A549 (cell line): ENCODE measurements at regions not wholly inside any gene's neighbourhood (a gene's known extent, or its start where the extent isn't known, plus 50 kb on each side); places are given as distances from the start of the nearest gene placed in this dataset.

ENCODE experiments used
- ATAC-seq, 2 experiments: fragments of 200-7000 bp in 1 of 2; fragments of >200 bp in 1 of 2; cut with Nextera tagmentation in 1 of 2; cut with Tn5 transposase in 1 of 2; 3 replicates each; pipeline versions ENCODE4 v1.8.0 to v1.9.1; 2018 to 2020; ENCODE audit warnings: mild to moderate bottlenecking in 1 of 2, moderate library complexity in 1 of 2
- CTCF ChIA-PET: fragments of 300-600 bp; sonication (Branson Sonifier 250); formaldehyde crosslinking; extraction: SDS; loops from one replicate; lab custom pipeline; 2021; ENCODE audit warnings: antibody characterized with exemption, inconsistent platforms; lab: Yijun Ruan, JAX
- POLR2A ChIA-PET: fragments of 350-600 bp; formaldehyde crosslinking; extraction: SDS; loops from one replicate; lab custom pipeline; 2021; ENCODE audit warnings: antibody characterized with exemption, inconsistent platforms; lab: Yijun Ruan, JAX
- DNase-seq, 2 experiments: peaks; one replicate each; pipeline versions ENCODE4 v3.0.0 to v3.0.0-alpha.2; 2011 to 2016; ENCODE audit warnings: low read depth in 1 of 2, low spot score in 1 of 2
- FAIRE-seq: peaks from 2 replicates; lab custom pipeline; 2011; peaks lifted over from hg19 to GRCh38; lab: Jason Lieb, UNC
- H3K27ac ChIP-seq, 2 experiments: fragments of >200 bp; sonication (Bioruptor Twin); formaldehyde crosslinking; 3 replicates each; pipeline ENCODE4 v1.5.1; 2016 to 2017
- H3K4me1 ChIP-seq: fragments of >200 bp; sonication (Bioruptor Twin); formaldehyde crosslinking; 3 replicates; pipeline ENCODE4 v1.6.1; 2016
- H3K4me2 ChIP-seq: fragments of >200 bp; sonication (Bioruptor Twin); formaldehyde crosslinking; 3 replicates; pipeline ENCODE4 v1.6.1; 2016
- H3K4me3 ChIP-seq: fragments of >200 bp; sonication (Bioruptor Twin); formaldehyde crosslinking; 3 replicates; pipeline ENCODE4 v1.5.1; 2016
- H3K9me3 ChIP-seq: fragments of >200 bp; sonication (Bioruptor Twin); formaldehyde crosslinking; 3 replicates; pipeline ENCODE4 v1.6.1; 2016
- CBX8 ChIP-seq: fragments of 200-600 bp; sonication (generic); IDR thresholded peaks from 2 replicates; pipeline ENCODE4 v1.6.1; 2016
- CEBPB ChIP-seq, 2 experiments: fragments of >200 bp in 1 of 2; sonication (Bioruptor Twin) in 1 of 2; formaldehyde crosslinking in 1 of 2; IDR thresholded peaks; 2 replicates each; pipeline ENCODE4 v1.6.1; 2012 to 2016
- EHMT2 ChIP-seq: fragments of 200-600 bp; sonication (generic); IDR thresholded peaks from 2 replicates; pipeline ENCODE4 v1.6.1; 2016; ENCODE audit warnings: antibody characterized with exemption, low read depth, mild to moderate bottlenecking, moderate library complexity
- FOXS1 ChIP-seq: fragments of 250-450 bp; sonication (Bioruptor Pico); IDR thresholded peaks from 2 replicates; pipeline ENCODE4 v1.5.0; 2020; ENCODE audit warnings: mild to moderate bottlenecking, moderate library complexity
- GATA3 ChIP-seq: IDR thresholded peaks from 2 replicates; pipeline ENCODE4 v1.6.1; 2012; ENCODE audit warnings: borderline replicate concordance
- HOXA7 ChIP-seq: fragments of 250-450 bp; sonication (Bioruptor Pico); IDR thresholded peaks from 2 replicates; pipeline ENCODE4 v1.5.0; 2020; ENCODE audit warnings: mild to moderate bottlenecking, moderate library complexity
- HOXB13 ChIP-seq: fragments of 250-450 bp; sonication (Bioruptor Pico); IDR thresholded peaks from 2 replicates; pipeline ENCODE4 v1.5.0; 2020; ENCODE audit warnings: low read depth, mild to moderate bottlenecking, moderate library complexity
- KDM5A ChIP-seq: fragments of 200-600 bp; sonication (generic); IDR thresholded peaks from 2 replicates; pipeline ENCODE4 v1.6.1; 2016; ENCODE audit warnings: antibody characterized with exemption, mild to moderate bottlenecking
- NR3C1 ChIP-seq: fragments of >200 bp; sonication (Bioruptor Twin); formaldehyde crosslinking; IDR thresholded peaks from 3 replicates; pipeline ENCODE4 v1.6.1; 2017
- RAD21 ChIP-seq, 2 experiments: fragments of >200 bp in 1 of 2; sonication (Bioruptor Twin) in 1 of 2; formaldehyde crosslinking in 1 of 2; IDR thresholded peaks in 1 of 2; conservative IDR thresholded peaks in 1 of 2; 2 replicates in 1 of 2; 3 replicates in 1 of 2; pipeline ENCODE4 v1.6.1; 2012 to 2018; ENCODE audit warnings: inconsistent platforms in 1 of 2
- RFX5 ChIP-seq: fragments of 450-650 bp; IDR thresholded peaks from 2 replicates; pipeline ENCODE4 v1.7.1; 2014; ENCODE audit warnings: antibody characterized with exemption, mild to moderate bottlenecking, moderate library complexity
- SMC3 ChIP-seq: fragments of >200 bp; sonication (Bioruptor Twin); formaldehyde crosslinking; IDR thresholded peaks from 3 replicates; pipeline ENCODE4 v1.6.1; 2018; ENCODE audit warnings: inconsistent platforms
- ZC3H11A ChIP-seq: fragments of 450-650 bp; IDR thresholded peaks from 2 replicates; pipeline ENCODE4 v1.6.1; 2014; ENCODE audit warnings: antibody characterized with exemption, mild to moderate bottlenecking
- ZFP36 ChIP-seq: fragments of 450-650 bp; IDR thresholded peaks from 2 replicates; pipeline ENCODE4 v1.6.1; 2014; ENCODE audit warnings: borderline replicate concordance; ENCODE audit not compliant: partially characterized antibody
- WGBS: methylation state at CpG from one replicate; pipeline ENCODE4 v1.1.6; 2017; ENCODE audit errors: missing lambda C conversion rate; 5-methylcytosine and 5-hydroxymethylcytosine counted together
- TF ChIP-seq, protein P1 (sequence below): fragments of 450-650 bp; IDR thresholded peaks from 2 replicates; pipeline ENCODE4 v1.6.1; 2014; ENCODE audit warnings: antibody characterized with exemption
- TF ChIP-seq, protein P2 (sequence below): fragments of 200-600 bp; sonication (generic); IDR thresholded peaks from 2 replicates; pipeline ENCODE4 v1.6.1; 2016; ENCODE audit warnings: antibody characterized with exemption, mild to moderate bottlenecking, moderate library complexity
- TF ChIP-seq, protein P3 (sequence below): IDR thresholded peaks from 2 replicates; pipeline ENCODE4 v1.6.1; 2012
- TF ChIP-seq, protein P4 (sequence below): fragments of >200 bp; sonication (Bioruptor Twin); formaldehyde crosslinking; IDR thresholded peaks from 3 replicates; pipeline ENCODE4 v1.6.1; 2016

DNA sequence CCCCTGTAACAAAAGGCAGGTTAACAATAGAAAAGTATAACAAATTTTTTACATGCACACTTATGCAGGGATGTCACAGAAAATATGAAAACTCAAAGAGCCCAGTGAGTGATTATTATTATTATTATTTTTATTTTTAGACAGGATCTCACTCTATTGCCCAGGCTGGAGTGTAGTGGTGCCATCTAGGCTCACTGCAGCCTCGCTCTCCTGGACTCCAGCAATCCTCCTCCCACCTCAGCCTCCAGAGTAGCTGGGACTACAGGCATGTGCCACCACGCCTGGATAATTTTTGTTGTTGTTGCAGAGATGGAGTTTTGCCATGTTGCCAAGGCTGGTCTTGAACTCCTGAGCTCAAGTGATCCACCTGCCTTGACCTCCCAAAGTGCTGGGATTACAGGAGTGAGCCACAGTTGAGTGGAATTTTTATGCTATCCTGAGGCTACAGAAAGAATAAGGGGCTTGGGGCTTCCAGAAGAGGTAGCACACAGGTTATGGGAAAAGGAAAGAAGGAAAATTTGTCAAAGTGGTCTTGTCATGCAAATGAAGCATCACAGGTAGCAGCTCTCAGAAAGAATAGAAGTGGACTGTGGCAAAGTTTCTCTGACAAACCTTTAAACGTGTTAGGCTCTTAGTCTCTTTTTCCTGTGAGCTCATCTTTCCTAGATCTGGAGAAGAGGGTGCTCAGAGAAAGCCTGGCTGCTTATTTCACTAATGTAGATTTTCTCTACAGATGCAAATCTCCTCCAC is 87.7 kb upstream of the LSM14A start:
- Histone ChIP-seq H3K27ac (no peak overlapping the region), H3K4me2 (no peak overlapping the region), H3K4me1 (no peaks in the 10 kb centered on the region), H3K9me3 (0 out of 3 replicates have a peak, but pooled peaks cover 6% of the 10 kb centered on the region), H3K4me3 (no peak overlapping the region)
- FAIRE-seq = peak; percentile 74
- CTCF ChIA-PET = interaction anchor here (0.6 to 18.2 kb wide), 13 partner anchors 9 to 549 kb away, joined by 3 to 510 read pairs (median 4); no protein-coding TSS in a partner anchor
- POLR2A ChIA-PET = interaction anchor here (0.6 kb wide), 1 partner anchor 869 kb away, joined by 3 read pairs; no protein-coding TSS in a partner anchor
- TF ChIP-seq HOXA7 = no peak
- TF ChIP-seq KDM5A = no peak
- TF ChIP-seq, protein P1, sequence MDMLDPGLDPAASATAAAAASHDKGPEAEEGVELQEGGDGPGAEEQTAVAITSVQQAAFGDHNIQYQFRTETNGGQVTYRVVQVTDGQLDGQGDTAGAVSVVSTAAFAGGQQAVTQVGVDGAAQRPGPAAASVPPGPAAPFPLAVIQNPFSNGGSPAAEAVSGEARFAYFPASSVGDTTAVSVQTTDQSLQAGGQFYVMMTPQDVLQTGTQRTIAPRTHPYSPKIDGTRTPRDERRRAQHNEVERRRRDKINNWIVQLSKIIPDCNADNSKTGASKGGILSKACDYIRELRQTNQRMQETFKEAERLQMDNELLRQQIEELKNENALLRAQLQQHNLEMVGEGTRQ = no peak
- no peak for TF ChIP-seq CBX8
- TF ChIP-seq, protein P2, sequence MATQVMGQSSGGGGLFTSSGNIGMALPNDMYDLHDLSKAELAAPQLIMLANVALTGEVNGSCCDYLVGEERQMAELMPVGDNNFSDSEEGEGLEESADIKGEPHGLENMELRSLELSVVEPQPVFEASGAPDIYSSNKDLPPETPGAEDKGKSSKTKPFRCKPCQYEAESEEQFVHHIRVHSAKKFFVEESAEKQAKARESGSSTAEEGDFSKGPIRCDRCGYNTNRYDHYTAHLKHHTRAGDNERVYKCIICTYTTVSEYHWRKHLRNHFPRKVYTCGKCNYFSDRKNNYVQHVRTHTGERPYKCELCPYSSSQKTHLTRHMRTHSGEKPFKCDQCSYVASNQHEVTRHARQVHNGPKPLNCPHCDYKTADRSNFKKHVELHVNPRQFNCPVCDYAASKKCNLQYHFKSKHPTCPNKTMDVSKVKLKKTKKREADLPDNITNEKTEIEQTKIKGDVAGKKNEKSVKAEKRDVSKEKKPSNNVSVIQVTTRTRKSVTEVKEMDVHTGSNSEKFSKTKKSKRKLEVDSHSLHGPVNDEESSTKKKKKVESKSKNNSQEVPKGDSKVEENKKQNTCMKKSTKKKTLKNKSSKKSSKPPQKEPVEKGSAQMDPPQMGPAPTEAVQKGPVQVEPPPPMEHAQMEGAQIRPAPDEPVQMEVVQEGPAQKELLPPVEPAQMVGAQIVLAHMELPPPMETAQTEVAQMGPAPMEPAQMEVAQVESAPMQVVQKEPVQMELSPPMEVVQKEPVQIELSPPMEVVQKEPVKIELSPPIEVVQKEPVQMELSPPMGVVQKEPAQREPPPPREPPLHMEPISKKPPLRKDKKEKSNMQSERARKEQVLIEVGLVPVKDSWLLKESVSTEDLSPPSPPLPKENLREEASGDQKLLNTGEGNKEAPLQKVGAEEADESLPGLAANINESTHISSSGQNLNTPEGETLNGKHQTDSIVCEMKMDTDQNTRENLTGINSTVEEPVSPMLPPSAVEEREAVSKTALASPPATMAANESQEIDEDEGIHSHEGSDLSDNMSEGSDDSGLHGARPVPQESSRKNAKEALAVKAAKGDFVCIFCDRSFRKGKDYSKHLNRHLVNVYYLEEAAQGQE = no peak
- no peak for TF ChIP-seq HOXB13 (CRISPR knock-in tag)
- 30% methylated on average over 3 of the region's 3 CpGs for WGBS
- DNase-seq = no peak
- no peak for ATAC-seq

DNA sequence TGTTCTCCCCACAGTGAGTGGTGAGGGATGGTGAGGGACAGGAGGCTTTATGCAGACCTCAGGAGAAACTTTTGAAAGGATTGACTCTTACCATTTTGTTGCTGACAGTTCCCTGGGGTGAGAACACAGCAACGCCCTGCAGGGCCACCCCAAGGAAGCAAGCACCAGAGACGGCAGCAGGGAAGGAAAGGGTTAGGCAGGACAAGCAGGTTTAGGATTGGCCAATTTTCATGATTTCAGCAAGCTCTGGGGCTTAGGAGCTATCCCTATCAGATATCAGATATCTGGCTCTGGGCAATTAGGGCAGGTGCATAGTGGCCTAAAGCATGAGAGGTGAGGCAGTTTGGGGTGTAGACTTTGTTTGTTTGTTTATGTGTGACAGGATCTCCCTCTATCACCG is 87.0 kb upstream of the LSM14A start:
- Histone ChIP-seq H3K9me3 (0 out of 3 replicates have a peak, but pooled peaks cover 6% of the 10 kb centered on the region), H3K4me1 (no peaks in the 10 kb centered on the region), H3K4me2 (no peak overlapping the region), H3K4me3 (no peak overlapping the region), H3K27ac (no peak overlapping the region)
- CTCF ChIA-PET = interaction anchor here (0.6 to 18.2 kb wide), 9 partner anchors 8 to 549 kb away, joined by 3 to 510 read pairs (median 7); no protein-coding TSS in a partner anchor
- WGBS = 39% methylated on average over 3 of the region's 3 CpGs
- POLR2A ChIA-PET = no interaction called here
- DNase-seq (no peak), FAIRE-seq (no peak), ATAC-seq (no peak; a peak in 1 of 6 replicates)
- no peak for TF ChIP-seq GATA3
- TF ChIP-seq HOXB13 (CRISPR knock-in tag) = no peak
- TF ChIP-seq SMC3 = no peak
- no peak for TF ChIP-seq EHMT2
- no peak for TF ChIP-seq ZFP36
- TF ChIP-seq, protein P3, sequence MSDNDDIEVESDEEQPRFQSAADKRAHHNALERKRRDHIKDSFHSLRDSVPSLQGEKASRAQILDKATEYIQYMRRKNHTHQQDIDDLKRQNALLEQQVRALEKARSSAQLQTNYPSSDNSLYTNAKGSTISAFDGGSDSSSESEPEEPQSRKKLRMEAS = no peak
- no peak for TF ChIP-seq ZC3H11A
- TF ChIP-seq NR3C1 = no peak
- no peak for TF ChIP-seq RFX5
- no peak for TF ChIP-seq CEBPB (IDR thresholded peaks at IDR 0.05)
- TF ChIP-seq, protein P4, sequence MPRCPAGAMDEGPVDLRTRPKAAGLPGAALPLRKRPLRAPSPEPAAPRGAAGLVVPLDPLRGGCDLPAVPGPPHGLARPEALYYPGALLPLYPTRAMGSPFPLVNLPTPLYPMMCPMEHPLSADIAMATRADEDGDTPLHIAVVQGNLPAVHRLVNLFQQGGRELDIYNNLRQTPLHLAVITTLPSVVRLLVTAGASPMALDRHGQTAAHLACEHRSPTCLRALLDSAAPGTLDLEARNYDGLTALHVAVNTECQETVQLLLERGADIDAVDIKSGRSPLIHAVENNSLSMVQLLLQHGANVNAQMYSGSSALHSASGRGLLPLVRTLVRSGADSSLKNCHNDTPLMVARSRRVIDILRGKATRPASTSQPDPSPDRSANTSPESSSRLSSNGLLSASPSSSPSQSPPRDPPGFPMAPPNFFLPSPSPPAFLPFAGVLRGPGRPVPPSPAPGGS = no peak
- no peak for TF ChIP-seq FOXS1 (CRISPR knock-in tag)
- TF ChIP-seq RAD21 (conservative IDR thresholded peaks at IDR 0.05 in 1 of 2, IDR thresholded peaks at IDR 0.05 in 1 of 2) = no peak
